ENCODE measurements at regions not wholly inside any gene's neighbourhood (a gene's known extent, or its start where the extent isn't known, plus 50 kb on each side); places are given as distances from the start of the nearest gene placed in this dataset.

- no peak for DNase-seq
These were observed 518.0 kb upstream of the NR2F2 start for GRCh38 chr15:95812491-95812890.

DNA sequence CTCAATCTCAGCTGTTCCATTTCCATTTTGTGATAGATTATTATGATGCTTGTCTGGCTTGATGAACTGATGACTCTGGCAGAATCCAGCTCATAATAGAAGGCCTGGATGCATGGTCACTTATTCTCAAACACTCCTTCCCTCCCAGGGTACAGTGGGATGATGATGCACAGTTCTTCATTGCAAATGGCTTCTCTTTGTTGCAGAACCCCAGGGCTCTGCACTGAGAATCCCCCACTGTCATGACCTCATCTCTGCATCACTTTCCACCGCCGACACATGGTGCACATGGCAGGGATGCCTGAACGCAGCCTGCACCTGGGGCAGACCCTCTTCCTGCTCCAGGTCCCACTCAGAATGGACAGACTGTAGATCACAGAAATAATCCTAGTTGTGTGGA lies 515.6 kb upstream of the NR2F2 start:
- no peak for DNase-seq

GRCh38 chr15:95816591-95816990 lies 513.9 kb upstream of the NR2F2 start:
- DNase-seq: no peak

DNA sequence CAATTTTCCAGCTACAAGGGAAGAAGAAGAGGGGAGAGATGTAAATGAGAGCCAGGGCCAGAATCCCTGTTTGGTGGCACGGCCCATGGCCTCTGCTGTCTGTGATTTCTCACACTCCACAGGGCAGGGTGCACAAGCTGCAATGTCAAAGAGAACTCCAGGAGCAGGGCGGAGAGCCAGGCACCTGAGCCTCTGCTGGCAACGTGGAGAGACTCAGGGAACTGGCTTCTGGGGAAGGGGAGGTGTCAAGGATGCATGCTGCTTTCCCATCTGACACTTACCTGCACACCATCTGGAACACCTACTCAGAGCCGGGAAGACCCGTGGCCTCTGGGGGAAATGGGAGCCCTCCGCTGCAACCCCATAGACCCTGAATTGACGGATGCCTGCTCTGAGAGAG lies 507.5 kb upstream of the NR2F2 start:
- no peak for DNase-seq

- no peak for DNase-seq
These were observed 505.3 kb upstream of the NR2F2 start for GRCh38 chr15:95825208-95825607.

GRCh38 chr15:95825671-95826411 lies 504.7 kb upstream of the NR2F2 start:
- DNase-seq: no peak

GRCh38 chr15:95826412-95827195 lies 503.9 kb upstream of the NR2F2 start:
- no peak for DNase-seq

GRCh38 chr15:95829062-95829461 lies 501.4 kb upstream of the NR2F2 start:
- DNase-seq: no peak

DNA sequence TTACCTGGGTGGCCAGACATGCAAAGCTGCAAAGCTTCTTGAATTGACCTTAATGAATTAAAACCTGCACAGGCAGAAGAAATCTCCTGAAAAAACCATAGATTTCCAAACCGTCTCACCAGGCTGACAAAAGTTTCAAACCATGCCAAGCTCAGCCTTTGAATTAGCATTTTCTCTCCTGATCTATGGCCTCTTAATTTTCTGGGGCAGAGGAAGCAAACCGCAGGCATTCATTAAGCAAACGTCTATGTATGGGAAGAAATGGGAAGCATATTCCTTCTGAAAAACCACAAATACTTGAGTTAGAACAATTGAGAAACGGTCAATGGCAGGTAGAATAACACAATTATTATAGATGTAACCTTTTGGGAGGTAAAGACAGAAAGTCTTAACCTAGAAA lies 500.2 kb upstream of the NR2F2 start:
- DNase-seq: no peak

DNA sequence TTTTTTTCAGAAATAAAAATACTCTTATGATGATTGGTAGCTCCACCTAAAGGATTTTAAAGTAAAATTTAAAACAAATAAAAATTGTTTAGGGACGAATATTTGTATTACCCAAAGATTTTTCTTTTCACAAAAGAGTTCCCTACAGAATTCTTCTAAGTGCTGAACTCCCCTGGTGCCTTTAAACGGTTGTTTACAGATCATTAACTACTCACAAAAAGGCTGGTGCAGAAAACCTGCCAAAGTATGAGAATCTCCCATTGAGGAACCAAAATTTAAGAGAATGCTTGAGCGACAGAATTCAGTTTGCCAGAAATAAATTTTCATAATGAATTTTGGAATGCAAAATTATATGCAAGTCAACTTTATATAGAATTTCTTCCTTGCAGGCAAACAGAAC lies 497.8 kb upstream of the NR2F2 start:
- no peak for DNase-seq

GRCh38 chr15:95834028-95834804 lies 496.3 kb upstream of the NR2F2 start:
- DNase-seq: no peak

- no peak for DNase-seq
These were observed 494.0 kb upstream of the NR2F2 start for GRCh38 chr15:95836536-95836935.

- DNase-seq: no peak
These were observed 493.0 kb upstream of the NR2F2 start for GRCh38 chr15:95837341-95838004.

GRCh38 chr15:95839367-95839782 lies 491.1 kb upstream of the NR2F2 start:
- no peak for DNase-seq

GRCh38 chr15:95840004-95840403 lies 490.5 kb upstream of the NR2F2 start:
- DNase-seq: no peak

DNA sequence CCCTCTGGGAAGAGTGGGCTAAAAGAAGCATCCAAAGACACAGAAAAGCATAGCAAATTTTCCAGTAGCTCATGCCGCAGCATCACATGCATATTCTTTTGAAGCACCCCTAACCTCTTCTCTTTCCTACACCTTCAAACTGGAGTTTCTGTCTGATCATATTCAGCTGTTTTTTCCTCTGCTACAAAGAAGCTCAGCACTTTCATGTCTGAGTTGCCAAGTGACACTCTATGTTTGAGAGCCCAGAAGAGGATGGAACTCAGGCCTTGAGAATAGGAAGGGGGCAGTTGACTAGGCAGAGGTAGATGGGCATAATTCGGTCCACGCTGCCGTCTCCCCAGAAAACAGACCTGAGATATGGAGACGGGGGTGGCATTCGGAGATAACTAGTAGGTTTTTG lies 489.6 kb upstream of the NR2F2 start:
- no peak for DNase-seq

- DNase-seq: no peak
These were observed 487.9 kb upstream of the NR2F2 start for GRCh38 chr15:95842576-95842975.

- DNase-seq: no peak
These were observed 487.1 kb upstream of the NR2F2 start for GRCh38 chr15:95843241-95843910.

GRCh38 chr15:95845862-95846515 lies 484.5 kb upstream of the NR2F2 start:
- DNase-seq: no peak

- DNase-seq: no peak
These were observed 482.4 kb upstream of the NR2F2 start for GRCh38 chr15:95848126-95848525.

GRCh38 chr15:95850837-95851236 lies 479.7 kb upstream of the NR2F2 start:
- no peak for DNase-seq

DNA sequence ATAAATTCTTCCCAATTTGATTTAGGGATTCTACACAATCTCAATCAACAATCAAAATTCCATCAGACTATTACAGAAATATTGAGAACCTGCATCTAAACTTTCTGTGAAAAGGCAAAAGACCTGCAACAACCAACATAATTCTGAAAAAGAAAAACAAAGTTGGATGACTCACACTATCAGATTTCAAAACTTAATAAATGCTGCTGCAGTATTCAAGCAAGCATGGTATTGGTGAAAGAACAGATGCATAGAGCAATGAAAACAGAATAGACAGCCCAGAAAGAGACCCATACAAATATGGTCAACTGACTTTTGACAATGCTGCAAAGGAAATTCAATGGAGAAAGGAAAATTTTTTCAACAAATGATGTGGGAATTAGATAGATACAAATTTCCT lies 477.1 kb upstream of the NR2F2 start:
- DNase-seq: no peak
